ENCODE measurements at regions not wholly inside any gene's neighbourhood (a gene's known extent, or its start where the extent isn't known, plus 50 kb on each side); places are given as distances from the start of the nearest gene placed in this dataset.

GRCh38 chr22:48929276-48929790 lies 898.3 kb downstream of the BRD1 start:
- TF ChIP-seq CTCF (IDR thresholded peaks at IDR 0.05; ENCODE audit: low read depth, low read length, poor library complexity, severe bottlenecking) (no peak), EZH2phosphoT487 (IDR thresholded peaks at IDR 0.05; ENCODE audit: borderline replicate concordance, low read length) (no peak)
